ENCODE measurements at regions not wholly inside any gene's neighbourhood (a gene's known extent, or its start where the extent isn't known, plus 50 kb on each side); places are given as distances from the start of the nearest gene placed in this dataset.

DNA sequence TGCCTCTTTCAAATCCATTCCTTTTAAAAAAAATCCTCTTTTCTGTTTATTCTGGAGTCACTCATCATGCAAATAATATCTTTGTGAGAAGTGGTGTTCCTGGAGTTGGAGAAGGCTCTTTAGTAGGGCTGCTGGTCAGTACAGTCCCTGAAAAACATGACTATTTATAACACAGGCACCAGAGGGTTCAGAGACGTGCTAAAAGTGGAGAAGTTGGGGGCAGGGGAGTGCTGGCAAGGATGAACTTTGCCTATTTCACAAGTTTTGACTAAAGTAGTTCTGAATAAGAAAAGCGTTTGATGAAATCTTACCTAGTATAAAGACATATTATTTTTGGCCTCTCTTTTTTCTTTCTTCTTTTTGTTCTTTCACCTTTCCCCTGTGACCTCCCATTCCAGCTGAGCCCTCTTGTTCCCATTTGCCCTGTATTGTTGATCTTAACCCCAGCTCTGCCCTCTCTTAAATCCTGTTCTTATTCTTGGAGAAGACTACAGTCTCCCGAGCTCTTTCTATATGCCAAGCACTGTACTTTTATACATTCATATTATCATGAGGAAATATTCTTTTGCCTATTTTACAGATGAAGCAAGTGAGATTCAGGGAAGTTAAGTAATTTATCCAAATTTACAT, 129.1 kb downstream of the TM9SF2 start:
- H3K27me3 Mint-ChIP-seq (ENCODE audit: low read depth in 3 of 3), result peaks cover 0 to 15% (median 7%) of the 10 kb centered on the region in 3 donors
- DNase-seq, result no peak
- Histone ChIP-seq H2AFZ (ENCODE audit: insufficient read depth, low read depth, low read length, poor library complexity, severe bottlenecking) (no peak overlapping the region), H3K9me3 (replicated peaks in 1 of 2; ENCODE audit: control insufficient read depth in 1 of 2, insufficient read depth in 1 of 2, low read length in 2 of 2) (peaks cover 0 to 11% of the 10 kb centered on the region in 2 donors), H3K4me1 (ENCODE audit: control insufficient read depth in 1 of 2, insufficient read depth in 2 of 2, low read length in 2 of 2) (no peaks in the 10 kb centered on the region), H4K20me1 (ENCODE audit: insufficient read depth, low read length) (no peaks in the 10 kb centered on the region), H3K4me2 (replicated peaks; ENCODE audit: extremely low read depth, low read length, poor library complexity, severe bottlenecking) (no peak overlapping the region), H3K4me3 (replicated peaks in 1 of 3; ENCODE audit: low read depth in 2 of 3, low read length in 3 of 3) (no peak overlapping the region), H3K9ac (ENCODE audit: insufficient read depth, low read length, poor library complexity, severe bottlenecking) (no peak overlapping the region), H3K36me3 (replicated peaks in 1 of 2; ENCODE audit: control insufficient read depth in 1 of 2, insufficient read depth in 2 of 2, low read length in 2 of 2) (no peaks in the 10 kb centered on the region), H3K27ac (ENCODE audit: low read depth in 1 of 2, low read length in 2 of 2) (no peak overlapping the region), H3K79me2 (ENCODE audit: insufficient read depth, low read length) (no peaks in the 10 kb centered on the region), H3K27me3 (ENCODE audit: control insufficient read depth in 2 of 2, insufficient read depth in 2 of 2, low read length in 2 of 2) (no peaks in the 10 kb centered on the region)
- no peak overlapping the region for H3K27ac Mint-ChIP-seq
- TF ChIP-seq, protein P1, sequence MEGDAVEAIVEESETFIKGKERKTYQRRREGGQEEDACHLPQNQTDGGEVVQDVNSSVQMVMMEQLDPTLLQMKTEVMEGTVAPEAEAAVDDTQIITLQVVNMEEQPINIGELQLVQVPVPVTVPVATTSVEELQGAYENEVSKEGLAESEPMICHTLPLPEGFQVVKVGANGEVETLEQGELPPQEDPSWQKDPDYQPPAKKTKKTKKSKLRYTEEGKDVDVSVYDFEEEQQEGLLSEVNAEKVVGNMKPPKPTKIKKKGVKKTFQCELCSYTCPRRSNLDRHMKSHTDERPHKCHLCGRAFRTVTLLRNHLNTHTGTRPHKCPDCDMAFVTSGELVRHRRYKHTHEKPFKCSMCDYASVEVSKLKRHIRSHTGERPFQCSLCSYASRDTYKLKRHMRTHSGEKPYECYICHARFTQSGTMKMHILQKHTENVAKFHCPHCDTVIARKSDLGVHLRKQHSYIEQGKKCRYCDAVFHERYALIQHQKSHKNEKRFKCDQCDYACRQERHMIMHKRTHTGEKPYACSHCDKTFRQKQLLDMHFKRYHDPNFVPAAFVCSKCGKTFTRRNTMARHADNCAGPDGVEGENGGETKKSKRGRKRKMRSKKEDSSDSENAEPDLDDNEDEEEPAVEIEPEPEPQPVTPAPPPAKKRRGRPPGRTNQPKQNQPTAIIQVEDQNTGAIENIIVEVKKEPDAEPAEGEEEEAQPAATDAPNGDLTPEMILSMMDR (IDR thresholded peaks at IDR 0.05), result no peak
- no CpG with 5 or more reads among the region's 3 CpGs for WGBS (ENCODE audit: insufficient coverage)
- no peaks in the 10 kb centered on the region for H3K4me1 Mint-ChIP-seq
- H3K4me3 Mint-ChIP-seq, result no peak overlapping the region
- H3K9me3 Mint-ChIP-seq, result peaks cover 2 to 12% (median 7%) of the 10 kb centered on the region in 7 donors
- H3K36me3 Mint-ChIP-seq, result no peaks in the 10 kb centered on the region
- intact Hi-C loops (cut with micrococcal nuclease), result no loop called here

DNA sequence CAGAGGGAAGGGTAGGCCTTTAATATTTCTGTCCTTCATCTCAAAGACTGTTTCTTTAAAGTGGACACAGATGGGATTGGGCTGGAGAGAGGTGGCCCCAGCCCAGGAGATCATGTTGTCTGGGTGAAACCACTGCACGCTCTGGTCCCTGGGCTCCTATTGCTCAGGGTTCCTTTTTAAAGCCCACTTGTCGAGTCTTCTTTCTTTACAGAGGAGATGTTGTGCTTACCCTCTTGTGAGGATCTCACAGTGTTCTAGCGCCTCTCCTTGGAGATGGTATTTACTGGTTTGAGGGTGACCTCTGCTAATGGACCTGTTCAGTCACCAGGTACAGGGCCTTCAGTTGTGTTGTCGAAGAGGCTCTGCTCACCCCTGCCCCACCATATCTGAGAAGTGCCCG, 128.4 kb downstream of the TM9SF2 start:
- 95% methylated on average over 2 of the region's 5 CpGs for WGBS (ENCODE audit: insufficient coverage)
- no peaks in the 10 kb centered on the region for H3K4me1 ChIP-seq (ENCODE audit: control insufficient read depth in 1 of 2, insufficient read depth in 2 of 2, low read length in 2 of 2)
- Mint-ChIP-seq H3K9me3 (peaks cover 2 to 12% (median 7%) of the 10 kb centered on the region in 7 donors), H3K4me3 (no peak overlapping the region), H3K4me1 (no peaks in the 10 kb centered on the region), H3K27ac (no peak overlapping the region), H3K36me3 (no peaks in the 10 kb centered on the region), H3K27me3 (ENCODE audit: low read depth in 3 of 3) (peaks cover 3 to 15% (median 7%) of the 10 kb centered on the region in 3 donors)
- no peaks in the 10 kb centered on the region for H3K36me3 ChIP-seq (replicated peaks in 1 of 2; ENCODE audit: control insufficient read depth in 1 of 2, insufficient read depth in 2 of 2, low read length in 2 of 2)
- H3K79me2 ChIP-seq (ENCODE audit: insufficient read depth, low read length), result no peaks in the 10 kb centered on the region
- peaks cover 0 to 11% of the 10 kb centered on the region in 2 donors for H3K9me3 ChIP-seq (replicated peaks in 1 of 2; ENCODE audit: control insufficient read depth in 1 of 2, insufficient read depth in 1 of 2, low read length in 2 of 2)
- H3K27me3 ChIP-seq (ENCODE audit: control insufficient read depth in 2 of 2, insufficient read depth in 2 of 2, low read length in 2 of 2), result no peaks in the 10 kb centered on the region
- intact Hi-C loops (cut with micrococcal nuclease), result no loop called here
- DNase-seq, result no peak
- no peak overlapping the region for H3K27ac ChIP-seq (ENCODE audit: low read depth in 1 of 2, low read length in 2 of 2)
- no peaks in the 10 kb centered on the region for H4K20me1 ChIP-seq (ENCODE audit: insufficient read depth, low read length)
- TF ChIP-seq, protein P1 (IDR thresholded peaks at IDR 0.05), result no peak
- H3K4me3 ChIP-seq (replicated peaks in 1 of 3; ENCODE audit: low read depth in 2 of 3, low read length in 3 of 3), result no peak overlapping the region
- H3K9ac ChIP-seq (ENCODE audit: insufficient read depth, low read length, poor library complexity, severe bottlenecking), result no peak overlapping the region
- no peak overlapping the region for H3K4me2 ChIP-seq (replicated peaks; ENCODE audit: extremely low read depth, low read length, poor library complexity, severe bottlenecking)
- H2AFZ ChIP-seq (ENCODE audit: insufficient read depth, low read depth, low read length, poor library complexity, severe bottlenecking), result no peak overlapping the region
